Gastrocnemius medialis (tissue), 4 donors: ENCODE measurements at regions not wholly inside any gene's neighbourhood (a gene's known extent, or its start where the extent isn't known, plus 50 kb on each side); places are given as distances from the start of the nearest gene placed in this dataset.

Source experiments
- CTCF ChIP-seq, 5 experiments: fragments of 450-650 bp in 3 of 5; fragments of 200-600 bp in 2 of 5; sonication (generic) in 2 of 5; IDR thresholded peaks in 4 of 5; conservative IDR thresholded peaks in 1 of 5; 1 replicate in 4 of 5; 2 replicates in 1 of 5; pipeline ENCODE4 v1.5.1; 2016 to 2019; ENCODE audit warnings: antibody characterized with exemption in 5 of 5, mild to moderate bottlenecking in 3 of 5, moderate library complexity in 3 of 5
- POLR2A ChIP-seq, 2 donors: fragments of 450-650 bp; IDR thresholded peaks; one replicate each; pipeline ENCODE4 v1.6.1; 2017; ENCODE audit warnings: antibody characterized with exemption in 2 of 2, mild to moderate bottlenecking in 2 of 2, moderate library complexity in 2 of 2

- no peak for TF ChIP-seq CTCF (IDR thresholded peaks at IDR 0.05 in 4 of 5, conservative IDR thresholded peaks at IDR 0.05 in 1 of 5)
- TF ChIP-seq POLR2A (IDR thresholded peaks at IDR 0.05) = no peak
Measured at GRCh38 chr18:25786758-25787157, 303.7 kb downstream of the SS18 start.
